Uterus (tissue), 3 donors: ENCODE measurements at regions not wholly inside any gene's neighbourhood (a gene's known extent, or its start where the extent isn't known, plus 50 kb on each side); places are given as distances from the start of the nearest gene placed in this dataset.

Experiments
- DNase-seq, 2 donors: peaks; one replicate each; pipeline ENCODE4 v3.0.0-alpha.2; 2019 to 2020
- H3K27ac ChIP-seq, 2 donors: fragments of 200-600 bp; sonication (generic); 1 replicate in 1 of 2; 2 replicates in 1 of 2; pipeline ENCODE4 v1.5.1; 2016 to 2018
- H3K27me3 ChIP-seq, 2 donors: fragments of 200-600 bp; sonication (generic); one replicate each; pipeline ENCODE4 v1.5.1; 2018 to 2019; ENCODE audit warnings: control low read depth in 1 of 2
- H3K36me3 ChIP-seq, 2 donors: fragments of 200-600 bp; sonication (generic); one replicate each; pipeline ENCODE4 v1.5.1; 2019; ENCODE audit warnings: control low read depth in 1 of 2
- H3K4me1 ChIP-seq, 2 donors: fragments of 200-600 bp; sonication (generic); one replicate each; pipeline ENCODE4 v1.5.1; 2018 to 2019; ENCODE audit warnings: control low read depth in 1 of 2
- H3K4me3 ChIP-seq, 2 donors: fragments of 200-600 bp; sonication (generic); 1 replicate in 1 of 2; 2 replicates in 1 of 2; pipeline ENCODE4 v1.5.1; 2018 to 2019; ENCODE audit warnings: mild to moderate bottlenecking in 1 of 2
- H3K9me3 ChIP-seq, 2 donors: fragments of 200-600 bp; sonication (generic); one replicate each; pipeline ENCODE4 v1.5.1; 2019; ENCODE audit warnings: control low read depth in 1 of 2
- POLR2A ChIP-seq, 2 donors: fragments of 450-650 bp; IDR thresholded peaks; one replicate each; pipeline ENCODE4 v1.6.1; 2016; ENCODE audit warnings: antibody characterized with exemption in 2 of 2, mild to moderate bottlenecking in 1 of 2, moderate library complexity in 1 of 2
- intact Hi-C: fragments of 100-400 bp; cut with DNase I; formaldehyde crosslinking; loops from one replicate; pipeline ENCODE4 v1.15.1; 2023; ENCODE audit warnings: low total_unique reads
- TF ChIP-seq, protein P1 (sequence below), 4 experiments: fragments of 200-600 bp in 2 of 4; fragments of 450-650 bp in 2 of 4; sonication (generic) in 2 of 4; IDR thresholded peaks; one replicate each; pipeline ENCODE4 v1.5.1; 2016 to 2019; ENCODE audit warnings: antibody characterized with exemption in 4 of 4, mild to moderate bottlenecking in 2 of 4, moderate library complexity in 1 of 4
- donor health status: DM: yes; HTN: yes; CAD: no.

DNA sequence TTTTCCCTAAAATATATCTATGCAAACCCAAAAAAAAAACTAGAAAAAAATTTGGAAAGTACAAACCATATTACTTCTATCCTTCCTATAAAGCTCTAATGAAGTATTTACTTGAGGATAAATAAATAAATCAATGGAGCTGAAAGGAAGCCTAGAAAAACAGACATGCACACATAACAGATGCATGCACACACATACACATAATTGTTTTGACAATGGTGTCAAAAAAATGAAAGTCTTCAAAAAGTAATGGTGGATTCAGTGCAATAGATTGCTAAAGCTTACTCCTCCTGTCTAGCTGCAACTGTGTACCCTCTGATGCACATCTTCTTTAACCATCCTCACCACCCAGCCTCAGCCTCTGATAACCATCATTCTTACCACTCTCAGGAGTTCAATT is 521.9 kb upstream of the RGS18 start:
- Histone ChIP-seq H3K36me3 (no peaks in the 10 kb centered on the region), H3K9me3 (no peaks in the 10 kb centered on the region), H3K4me1 (no peaks in the 10 kb centered on the region), H3K27me3 (no peaks in the 10 kb centered on the region), H3K27ac (no peak overlapping the region), H3K4me3 (no peak overlapping the region)
- TF ChIP-seq, protein P1, sequence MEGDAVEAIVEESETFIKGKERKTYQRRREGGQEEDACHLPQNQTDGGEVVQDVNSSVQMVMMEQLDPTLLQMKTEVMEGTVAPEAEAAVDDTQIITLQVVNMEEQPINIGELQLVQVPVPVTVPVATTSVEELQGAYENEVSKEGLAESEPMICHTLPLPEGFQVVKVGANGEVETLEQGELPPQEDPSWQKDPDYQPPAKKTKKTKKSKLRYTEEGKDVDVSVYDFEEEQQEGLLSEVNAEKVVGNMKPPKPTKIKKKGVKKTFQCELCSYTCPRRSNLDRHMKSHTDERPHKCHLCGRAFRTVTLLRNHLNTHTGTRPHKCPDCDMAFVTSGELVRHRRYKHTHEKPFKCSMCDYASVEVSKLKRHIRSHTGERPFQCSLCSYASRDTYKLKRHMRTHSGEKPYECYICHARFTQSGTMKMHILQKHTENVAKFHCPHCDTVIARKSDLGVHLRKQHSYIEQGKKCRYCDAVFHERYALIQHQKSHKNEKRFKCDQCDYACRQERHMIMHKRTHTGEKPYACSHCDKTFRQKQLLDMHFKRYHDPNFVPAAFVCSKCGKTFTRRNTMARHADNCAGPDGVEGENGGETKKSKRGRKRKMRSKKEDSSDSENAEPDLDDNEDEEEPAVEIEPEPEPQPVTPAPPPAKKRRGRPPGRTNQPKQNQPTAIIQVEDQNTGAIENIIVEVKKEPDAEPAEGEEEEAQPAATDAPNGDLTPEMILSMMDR (IDR thresholded peaks at IDR 0.05), result no peak
- no peak for TF ChIP-seq POLR2A (IDR thresholded peaks at IDR 0.05)
- intact Hi-C loops, result no loop called here
- DNase-seq, result no peak

DNA sequence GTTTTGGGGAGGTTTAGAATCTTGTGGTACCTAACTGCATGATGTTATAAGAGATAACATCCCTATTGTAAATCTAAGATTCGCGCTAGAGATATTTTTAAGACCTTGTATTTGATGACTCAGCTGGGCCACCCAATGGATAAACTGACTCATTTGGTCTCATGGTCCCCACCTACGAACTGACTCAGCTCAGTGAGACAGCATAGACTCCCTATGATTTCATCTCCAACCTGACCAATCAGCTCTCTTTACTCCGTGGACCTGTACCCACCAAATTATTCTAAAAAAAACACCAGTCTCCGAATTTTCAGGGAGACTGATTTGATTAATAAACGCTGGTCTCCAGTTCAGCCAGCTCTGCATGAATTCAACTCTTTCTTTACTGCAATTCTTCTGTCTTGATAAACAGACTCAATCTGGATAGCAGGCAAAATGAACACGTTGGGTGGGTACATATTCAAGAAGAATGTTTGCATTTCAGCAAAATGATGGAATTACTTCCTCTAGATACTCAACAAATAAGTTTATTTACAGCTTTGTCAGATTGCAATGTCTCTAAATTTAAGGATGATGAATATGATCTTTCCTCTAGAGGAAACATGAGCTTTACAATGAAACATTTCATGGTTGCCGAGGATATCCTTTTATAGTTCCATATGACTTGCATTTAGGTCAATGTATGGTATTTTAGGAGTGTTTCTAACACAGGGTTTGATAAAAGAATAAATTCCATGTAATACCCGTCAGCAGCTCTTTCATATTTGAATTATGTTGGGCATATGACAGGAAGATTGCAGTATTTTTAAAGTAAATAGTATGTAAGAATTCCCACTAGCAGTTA is 516.6 kb upstream of the RGS18 start:
- no peak for TF ChIP-seq POLR2A (IDR thresholded peaks at IDR 0.05)
- TF ChIP-seq, protein P1 (IDR thresholded peaks at IDR 0.05), result no peak
- no peaks in the 10 kb centered on the region for H3K27me3 ChIP-seq
- no peaks in the 10 kb centered on the region for H3K36me3 ChIP-seq
- H3K9me3 ChIP-seq, result no peaks in the 10 kb centered on the region
- H3K4me1 ChIP-seq, result no peaks in the 10 kb centered on the region
- no peak overlapping the region for H3K27ac ChIP-seq
- no peak for DNase-seq
- intact Hi-C loops, result no loop called here
- H3K4me3 ChIP-seq, result no peak overlapping the region

DNA sequence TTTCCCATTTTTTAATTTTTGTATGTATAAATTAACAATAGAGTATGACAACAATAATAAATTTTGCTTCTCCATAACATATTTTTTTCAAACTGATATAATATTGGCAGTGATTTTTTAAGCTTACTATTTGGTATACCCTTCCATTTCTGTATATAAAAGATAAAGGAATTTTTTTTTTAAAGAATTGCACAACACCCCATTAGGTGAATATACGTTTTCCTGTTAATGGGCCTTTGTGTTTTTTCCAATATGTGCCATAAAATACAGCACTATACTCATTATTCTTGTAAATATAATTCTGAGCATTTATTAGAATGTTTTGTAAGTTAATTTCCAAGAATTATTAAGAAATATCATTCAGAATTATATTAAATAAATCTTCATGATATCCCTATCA is 515.2 kb upstream of the RGS18 start:
- no peaks in the 10 kb centered on the region for H3K27me3 ChIP-seq
- H3K4me3 ChIP-seq, result no peak overlapping the region
- H3K9me3 ChIP-seq, result no peaks in the 10 kb centered on the region
- no peak for DNase-seq
- H3K36me3 ChIP-seq, result no peaks in the 10 kb centered on the region
- H3K27ac ChIP-seq, result no peak overlapping the region
- TF ChIP-seq, protein P1 (IDR thresholded peaks at IDR 0.05), result no peak
- no peak for TF ChIP-seq POLR2A (IDR thresholded peaks at IDR 0.05)
- no peaks in the 10 kb centered on the region for H3K4me1 ChIP-seq
- intact Hi-C loops, result no loop called here

DNA sequence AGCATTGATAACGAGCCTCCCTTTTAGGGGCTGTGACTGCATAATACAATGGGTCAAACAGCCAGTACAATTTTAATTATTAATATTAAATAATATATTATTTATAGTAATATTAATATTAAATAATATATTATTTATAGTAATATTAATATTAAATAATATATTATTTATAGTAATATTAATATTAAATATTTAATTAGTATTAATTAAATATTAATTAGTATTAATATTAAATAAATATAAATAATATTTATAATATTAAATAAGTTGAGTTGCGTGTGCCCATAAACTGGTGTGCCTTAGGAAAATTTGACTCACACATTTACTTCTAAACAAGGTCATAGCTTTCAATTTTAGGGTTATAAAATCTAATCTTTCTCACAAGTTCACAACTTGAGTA is 509.3 kb upstream of the RGS18 start:
- Histone ChIP-seq H3K36me3 (no peaks in the 10 kb centered on the region), H3K4me1 (no peaks in the 10 kb centered on the region), H3K9me3 (no peaks in the 10 kb centered on the region), H3K4me3 (no peak overlapping the region), H3K27me3 (no peaks in the 10 kb centered on the region), H3K27ac (no peak overlapping the region)
- no peak for DNase-seq
- TF ChIP-seq POLR2A (IDR thresholded peaks at IDR 0.05), result no peak
- TF ChIP-seq, protein P1 (IDR thresholded peaks at IDR 0.05), result no peak
- intact Hi-C loops, result no loop called here

DNA sequence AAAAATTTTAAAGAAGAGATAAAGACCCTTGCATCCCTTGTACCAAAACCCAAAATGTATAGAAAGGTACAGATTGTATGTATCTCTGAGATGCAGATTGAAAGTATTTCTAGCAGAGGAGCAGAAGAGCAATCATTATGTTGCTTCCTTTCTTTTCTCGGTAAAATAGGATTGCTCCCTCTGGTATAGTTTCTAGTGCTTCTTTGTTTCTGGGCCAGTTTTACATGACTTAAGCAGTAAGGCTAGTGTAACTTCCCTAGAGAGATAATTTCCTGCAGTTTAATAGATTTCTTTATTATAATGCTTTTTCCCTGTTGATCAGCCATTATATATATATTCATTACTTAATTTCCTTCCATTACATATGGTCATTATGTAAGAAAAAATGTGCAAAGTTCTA is 496.2 kb upstream of the RGS18 start:
- H3K9me3 ChIP-seq, result no peaks in the 10 kb centered on the region
- H3K4me3 ChIP-seq, result no peak overlapping the region
- H3K27ac ChIP-seq, result no peak overlapping the region
- H3K4me1 ChIP-seq, result no peaks in the 10 kb centered on the region
- intact Hi-C loops, result no loop called here
- peaks cover 0 to 3% of the 10 kb centered on the region in 2 donors for H3K36me3 ChIP-seq
- H3K27me3 ChIP-seq, result no peaks in the 10 kb centered on the region
- no peak for DNase-seq
- TF ChIP-seq, protein P1 (IDR thresholded peaks at IDR 0.05), result no peak
- no peak for TF ChIP-seq POLR2A (IDR thresholded peaks at IDR 0.05)
